Esophagus muscularis mucosa (tissue), 4 donors: ENCODE measurements at regions not wholly inside any gene's neighbourhood (a gene's known extent, or its start where the extent isn't known, plus 50 kb on each side); places are given as distances from the start of the nearest gene placed in this dataset.

Source experiments
- CTCF ChIP-seq, 3 experiments: fragments of 200-600 bp in 2 of 3; fragments of 450-650 bp in 1 of 3; sonication (generic) in 2 of 3; IDR thresholded peaks; one replicate each; pipeline ENCODE4 v1.5.1; 2017 to 2019; ENCODE audit warnings: antibody characterized with exemption in 3 of 3, mild to moderate bottlenecking in 2 of 3, moderate library complexity in 1 of 3
- EP300 ChIP-seq: sonication (generic); formaldehyde crosslinking; IDR thresholded peaks from one replicate; pipeline ENCODE4 v1.6.1; 2017; ENCODE audit warnings: antibody characterized with exemption
- POLR2AphosphoS5 ChIP-seq, 2 donors: sonication (generic); formaldehyde crosslinking; IDR thresholded peaks; one replicate each; pipeline ENCODE4 v1.6.1; 2017; ENCODE audit warnings: antibody characterized with exemption in 2 of 2

GRCh38 chr12:72966684-72967083, 694.5 kb downstream of the TRHDE start:
- no peak for TF ChIP-seq CTCF (IDR thresholded peaks at IDR 0.05)
- TF ChIP-seq EP300: no peak
- TF ChIP-seq POLR2AphosphoS5 (IDR thresholded peaks at IDR 0.05): no peak
